PC-9 (cell line): ENCODE measurements at regions not wholly inside any gene's neighbourhood (a gene's known extent, or its start where the extent isn't known, plus 50 kb on each side); places are given as distances from the start of the nearest gene placed in this dataset.

Experiments
- CTCF ChIP-seq: fragments of 200-600 bp; sonication (generic); conservative IDR thresholded peaks from 2 replicates; pipeline ENCODE4 v1.6.1; 2017; ENCODE audit warnings: mixed run types, antibody characterized with exemption, mild to moderate bottlenecking, moderate library complexity
- EZH2 ChIP-seq: fragments of 200-600 bp; sonication (generic); IDR thresholded peaks from 2 replicates; pipeline ENCODE4 v1.8.0; 2017; ENCODE audit warnings: antibody characterized with exemption, low read depth

GRCh38 chr9:99474186-99474585 lies 252.1 kb downstream of the SEC61B start:
- TF ChIP-seq CTCF = no peak
- no peak for TF ChIP-seq EZH2
